HG03175 (cell line): ENCODE measurements at regions not wholly inside any gene's neighbourhood (a gene's known extent, or its start where the extent isn't known, plus 50 kb on each side); places are given as distances from the start of the nearest gene placed in this dataset.
"Not testable (repeated sequence)": the region's sequence is repeated elsewhere in the genome, so short reads cannot be mapped to it uniquely, and the experiment has no call there.

ENCODE experiments used
- ATAC-seq: cut with Tn5 transposase; IDR thresholded peaks from one replicate; pipeline ENCODE4 v1.9.1; 2021; ENCODE audit warnings: mild to moderate bottlenecking, moderate library complexity; ENCODE audit not compliant: unreplicated experiment

DNA sequence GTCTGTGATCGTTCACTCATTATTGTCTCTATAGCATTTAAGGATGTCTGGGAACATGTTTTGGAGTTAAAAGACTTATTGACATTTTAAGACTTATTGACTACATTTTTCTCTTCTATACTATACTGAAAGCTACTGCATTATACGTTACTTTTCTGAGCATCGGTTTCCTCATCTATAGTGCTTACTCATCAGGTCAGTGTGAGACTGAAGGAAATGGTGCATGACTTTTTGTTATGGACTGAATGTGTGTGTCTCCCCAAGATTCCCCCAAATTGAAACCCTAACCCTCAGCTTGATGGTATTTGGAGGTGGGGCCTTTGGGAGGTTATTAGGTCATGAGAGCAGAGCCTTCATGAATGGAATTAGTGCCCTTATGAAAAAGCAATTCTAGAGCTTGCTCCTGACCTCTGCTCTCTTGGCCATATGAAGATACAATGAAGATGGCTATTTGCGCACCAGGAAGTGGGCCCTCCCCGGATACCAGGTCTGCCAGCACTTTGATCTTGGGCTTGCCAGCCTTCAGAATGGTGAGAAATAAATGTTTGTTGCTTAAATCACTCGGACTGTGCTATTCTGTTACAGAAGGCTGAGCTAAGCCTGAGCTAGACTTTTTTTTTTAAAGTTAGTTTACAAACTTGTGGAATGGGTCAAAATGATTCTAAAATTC, 243.7 kb upstream of the RREB1 start:
- no peak for ATAC-seq

DNA sequence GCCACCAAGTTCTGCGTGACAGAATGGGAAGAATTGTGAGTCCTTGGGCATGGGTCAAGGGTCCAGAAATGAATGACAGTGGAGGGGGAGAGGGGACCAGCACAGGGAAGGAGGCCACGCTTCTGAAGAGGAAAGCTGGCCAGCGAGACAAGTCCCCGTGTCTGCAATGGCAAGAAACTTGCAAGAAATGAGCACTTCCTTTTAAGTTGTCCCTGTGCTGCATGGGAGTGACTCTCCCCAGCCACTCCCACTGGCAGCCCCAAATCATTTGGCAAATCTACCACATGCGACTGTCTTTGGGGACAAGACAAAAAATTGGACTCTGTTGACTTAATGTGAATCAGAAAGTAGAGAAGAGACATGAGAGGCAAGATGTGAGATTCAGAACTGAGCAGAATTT, 242.2 kb upstream of the RREB1 start:
- ATAC-seq: no peak

GRCh38 chr6:6866656-6867403, 240.9 kb upstream of the RREB1 start:
- no peak for ATAC-seq

GRCh38 chr6:6867404-6867799, 240.4 kb upstream of the RREB1 start:
- ATAC-seq: no peak

DNA sequence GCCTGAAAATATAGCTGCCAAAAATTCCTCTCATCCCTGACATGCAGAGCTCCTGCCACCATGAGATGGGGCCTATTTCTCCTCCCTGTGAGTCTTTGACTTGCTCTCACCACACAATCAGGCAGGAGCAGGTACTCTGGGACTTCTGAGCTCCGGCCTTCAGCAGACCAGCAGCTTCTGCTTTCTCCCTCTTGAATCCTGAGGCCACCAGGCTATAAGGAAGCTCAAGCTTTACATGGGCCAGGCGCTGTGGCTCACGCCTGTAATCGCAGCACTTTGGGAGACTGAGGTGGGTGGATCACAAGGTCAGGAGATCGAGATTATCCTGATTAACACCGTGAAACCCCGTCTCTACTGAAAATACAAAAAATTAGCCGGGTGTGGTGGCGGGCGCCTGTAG, 238.7 kb upstream of the RREB1 start:
- ATAC-seq: no peak

DNA sequence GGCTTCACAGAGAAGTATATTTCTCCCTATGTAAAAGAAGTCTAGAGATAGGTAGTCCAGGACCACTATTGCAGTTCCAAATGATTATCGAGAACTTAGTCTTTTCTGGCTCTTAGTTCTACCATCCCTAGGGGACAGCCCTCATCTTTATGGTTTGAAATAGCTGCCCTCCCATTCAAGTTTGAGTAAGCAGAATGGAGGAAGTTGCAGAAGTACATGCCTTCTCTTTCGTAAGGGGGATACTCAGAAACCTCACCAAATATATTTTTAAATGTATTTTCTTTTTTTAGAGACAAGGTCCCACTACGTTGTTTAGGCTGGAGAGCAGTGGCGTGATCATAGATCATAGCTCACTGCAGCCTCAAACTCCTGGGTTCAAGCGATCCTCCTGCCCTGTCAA, 236.8 kb upstream of the RREB1 start:
- no peak for ATAC-seq

GRCh38 chr6:6872459-6873344, 235.1 kb upstream of the RREB1 start:
- ATAC-seq: no peak

- no peak for ATAC-seq
Observed at GRCh38 chr6:6873778-6874177, 234.0 kb upstream of the RREB1 start.

DNA sequence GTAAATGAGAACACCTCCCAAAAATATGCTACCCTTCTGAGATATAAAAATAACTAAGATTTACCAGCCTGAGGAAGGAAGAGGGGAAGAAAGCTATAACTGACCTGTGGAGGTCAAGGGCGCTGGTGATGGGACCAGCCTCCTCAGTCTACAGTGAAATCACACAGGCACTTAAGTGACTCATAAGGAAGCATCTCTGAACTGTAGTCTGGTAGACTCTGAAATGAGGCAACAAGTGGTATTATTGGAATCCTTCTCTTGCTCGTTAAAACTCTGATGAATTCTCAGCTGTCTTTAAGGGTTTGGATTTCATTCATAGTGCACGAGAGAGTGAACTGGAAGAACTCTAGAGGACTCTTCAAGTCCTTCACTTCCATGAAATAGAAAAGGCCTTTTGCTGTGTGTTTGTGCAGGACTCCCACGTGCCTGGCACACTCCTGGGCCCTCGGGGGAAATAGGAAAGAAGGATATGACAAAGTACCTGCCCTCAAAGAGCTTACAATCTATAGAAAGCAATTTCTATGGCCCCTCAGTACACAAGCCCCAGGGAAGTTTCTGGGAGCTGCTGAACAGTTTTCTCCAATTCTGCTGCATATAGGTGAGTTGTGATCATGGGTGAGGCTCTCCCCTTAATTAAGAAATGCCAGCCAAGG, 231.8 kb upstream of the RREB1 start:
- no peak for ATAC-seq

DNA sequence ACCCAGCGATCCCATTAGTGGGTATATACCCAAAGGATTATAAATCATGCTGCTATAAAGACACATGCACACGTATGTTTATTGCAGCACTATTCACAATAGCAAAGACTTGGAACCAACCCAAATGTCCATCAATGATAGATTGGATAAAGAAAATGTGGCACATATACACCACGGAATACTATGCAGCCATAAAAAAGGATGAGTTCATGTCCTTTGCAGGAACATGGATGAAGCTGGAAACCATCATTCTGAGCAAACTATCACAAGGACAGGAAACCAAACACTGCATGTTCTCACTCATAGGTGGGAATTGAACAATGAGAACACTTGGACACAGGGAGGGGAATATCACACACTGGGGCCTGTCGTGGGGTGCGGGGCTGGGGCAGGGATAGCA, 230.0 kb upstream of the RREB1 start:
- not testable (repeated sequence) for ATAC-seq

- ATAC-seq: no peak
Observed at GRCh38 chr6:6878887-6879585, 228.7 kb upstream of the RREB1 start.

DNA sequence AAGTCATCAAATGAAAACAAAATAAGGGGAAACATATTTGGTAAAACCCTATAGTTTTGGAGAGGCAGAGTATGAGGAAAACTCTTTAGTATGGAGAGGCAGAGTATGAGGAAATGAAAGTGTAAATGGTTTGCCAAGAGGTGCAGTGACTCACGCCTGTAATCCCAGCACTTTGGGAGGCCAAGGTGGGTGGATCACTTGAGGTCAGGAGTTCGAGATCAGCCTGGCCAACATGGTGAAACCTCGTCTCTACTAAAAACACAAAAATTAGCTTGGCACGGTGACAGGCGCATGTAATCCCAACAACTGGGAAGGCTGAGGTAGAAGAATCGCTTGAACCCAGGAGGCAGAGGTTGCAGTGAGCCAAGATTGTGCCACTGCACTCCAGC, 228.2 kb upstream of the RREB1 start:
- not testable (repeated sequence) for ATAC-seq

GRCh38 chr6:6880745-6881437, 226.9 kb upstream of the RREB1 start:
- no peak for ATAC-seq

GRCh38 chr6:6881438-6882225, 226.1 kb upstream of the RREB1 start:
- ATAC-seq: no peak

- no peak for ATAC-seq
Observed at GRCh38 chr6:6882592-6882991, 225.2 kb upstream of the RREB1 start.

- ATAC-seq: no peak
Observed at GRCh38 chr6:6883011-6883410, 224.8 kb upstream of the RREB1 start.

DNA sequence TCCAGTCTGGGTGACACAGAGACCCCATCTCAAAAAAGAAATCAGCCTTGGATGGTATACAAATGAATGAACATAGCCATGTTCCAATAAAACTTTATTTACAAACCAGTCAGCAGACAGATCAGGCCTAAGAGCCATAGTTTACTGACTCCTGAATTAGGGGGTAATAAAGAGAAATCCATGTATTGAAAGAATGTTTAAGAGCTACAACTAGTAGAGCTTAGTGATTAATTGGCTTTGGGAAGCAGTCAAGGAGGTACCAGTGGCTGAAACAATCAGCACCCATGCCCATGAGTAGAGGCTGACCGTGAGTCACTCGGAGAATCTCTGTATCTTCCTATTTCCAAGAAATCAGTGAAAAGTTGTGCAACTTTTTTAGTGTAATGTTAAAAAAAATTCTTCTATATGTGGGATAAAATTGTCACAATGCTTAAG, 223.6 kb upstream of the RREB1 start:
- no peak for ATAC-seq

GRCh38 chr6:6884916-6885315, 222.8 kb upstream of the RREB1 start:
- ATAC-seq: no peak

- ATAC-seq: no peak
Observed at GRCh38 chr6:6885521-6886170, 222.1 kb upstream of the RREB1 start.
